ENCODE measurements at regions not wholly inside any gene's neighbourhood (a gene's known extent, or its start where the extent isn't known, plus 50 kb on each side); places are given as distances from the start of the nearest gene placed in this dataset.

- TF ChIP-seq NRF1 (conservative IDR thresholded peaks at IDR 0.05; ENCODE audit: low read depth, low read length) = no peak
- TF ChIP-seq ATF7 (IDR thresholded peaks at IDR 0.05; ENCODE audit: low read depth) = no peak
- TF ChIP-seq REST (IDR thresholded peaks at IDR 0.05; ENCODE audit: low read depth, low read length) = no peak
These were observed 82.2 kb downstream of the ANKRD60 start (continued) for GRCh38 chr20:58146081-58146745.

GRCh38 chr20:58145506-58146080 lies 82.9 kb downstream of the ANKRD60 start:
- Histone ChIP-seq H3K79me2 (ENCODE audit: control insufficient read depth, insufficient read depth, low read length) (no peaks in the 10 kb centered on the region), H3K9ac (ENCODE audit: control insufficient read depth, insufficient read depth, low read length) (no peak overlapping the region), H3K27ac (ENCODE audit: control insufficient read depth, insufficient read depth) (no peak overlapping the region), H3K4me1 (ENCODE audit: control insufficient read depth, insufficient read depth, low read length) (no peaks in the 10 kb centered on the region), H2AFZ (ENCODE audit: control insufficient read depth, low read depth, low read length) (no peak overlapping the region), H3K4me2 (ENCODE audit: control insufficient read depth, insufficient read depth) (no peak overlapping the region), H3K36me3 (ENCODE audit: control insufficient read depth in 2 of 2, insufficient read depth in 2 of 2, low read length in 1 of 2) (no peaks in the 10 kb centered on the region), H3K4me3 (no peak overlapping the region), H3K27me3 (replicated peaks in 1 of 2; ENCODE audit: control insufficient read depth in 2 of 2, insufficient read depth in 2 of 2, low read length in 1 of 2) (peaks cover 0 to 2% of the 10 kb centered on the region in 2 experiments; a peak in 2 of 4 replicates), H3K9me3 (replicated peaks; ENCODE audit: control insufficient read depth, insufficient read depth, low read length) (no peaks in the 10 kb centered on the region), H4K20me1 (ENCODE audit: control insufficient read depth, insufficient read depth) (no peaks in the 10 kb centered on the region)
- whole genome bisulfite sequencing (ENCODE audit: insufficient coverage, insufficient replicate concordance, low lambda C conversion rate, missing lambda C conversion rate) = 37% methylated on average over 6 of the region's 6 CpGs
- POLR2A ChIA-PET = no interaction called here
- no TSS peak for BruUV-seq (replicated peaks)
- SMC1A ChIA-PET (ENCODE audit: uncharacterized antibody, unreplicated experiment) = no interaction called here
- ATAC-seq = no peak
- in situ Hi-C loops (cut with MboI) = no loop called here
- FAIRE-seq = no peak
- CTCF ChIA-PET = interaction anchor here (0.9 kb wide), 1 partner anchor 13 kb away, joined by 3 read pairs; no protein-coding TSS in a partner anchor
- no peak for DNase-seq (ENCODE audit: low read depth, low spot score)
- intact Hi-C loops (cut with micrococcal nuclease; ENCODE audit: unreplicated experiment) = no loop called here
- RAD21 ChIA-PET (ENCODE audit: unreplicated experiment) = no interaction called here
- TF ChIP-seq, protein P1, sequence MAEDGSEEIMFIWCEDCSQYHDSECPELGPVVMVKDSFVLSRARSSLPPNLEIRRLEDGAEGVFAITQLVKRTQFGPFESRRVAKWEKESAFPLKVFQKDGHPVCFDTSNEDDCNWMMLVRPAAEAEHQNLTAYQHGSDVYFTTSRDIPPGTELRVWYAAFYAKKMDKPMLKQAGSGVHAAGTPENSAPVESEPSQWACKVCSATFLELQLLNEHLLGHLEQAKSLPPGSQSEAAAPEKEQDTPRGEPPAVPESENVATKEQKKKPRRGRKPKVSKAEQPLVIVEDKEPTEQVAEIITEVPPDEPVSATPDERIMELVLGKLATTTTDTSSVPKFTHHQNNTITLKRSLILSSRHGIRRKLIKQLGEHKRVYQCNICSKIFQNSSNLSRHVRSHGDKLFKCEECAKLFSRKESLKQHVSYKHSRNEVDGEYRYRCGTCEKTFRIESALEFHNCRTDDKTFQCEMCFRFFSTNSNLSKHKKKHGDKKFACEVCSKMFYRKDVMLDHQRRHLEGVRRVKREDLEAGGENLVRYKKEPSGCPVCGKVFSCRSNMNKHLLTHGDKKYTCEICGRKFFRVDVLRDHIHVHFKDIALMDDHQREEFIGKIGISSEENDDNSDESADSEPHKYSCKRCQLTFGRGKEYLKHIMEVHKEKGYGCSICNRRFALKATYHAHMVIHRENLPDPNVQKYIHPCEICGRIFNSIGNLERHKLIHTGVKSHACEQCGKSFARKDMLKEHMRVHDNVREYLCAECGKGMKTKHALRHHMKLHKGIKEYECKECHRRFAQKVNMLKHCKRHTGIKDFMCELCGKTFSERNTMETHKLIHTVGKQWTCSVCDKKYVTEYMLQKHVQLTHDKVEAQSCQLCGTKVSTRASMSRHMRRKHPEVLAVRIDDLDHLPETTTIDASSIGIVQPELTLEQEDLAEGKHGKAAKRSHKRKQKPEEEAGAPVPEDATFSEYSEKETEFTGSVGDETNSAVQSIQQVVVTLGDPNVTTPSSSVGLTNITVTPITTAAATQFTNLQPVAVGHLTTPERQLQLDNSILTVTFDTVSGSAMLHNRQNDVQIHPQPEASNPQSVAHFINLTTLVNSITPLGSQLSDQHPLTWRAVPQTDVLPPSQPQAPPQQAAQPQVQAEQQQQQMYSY (CRISPR knock-in tag; IDR thresholded peaks at IDR 0.05) = no peak
- TF ChIP-seq PML (IDR thresholded peaks at IDR 0.05; ENCODE audit: low read length) = no peak
- TF ChIP-seq, protein P2, sequence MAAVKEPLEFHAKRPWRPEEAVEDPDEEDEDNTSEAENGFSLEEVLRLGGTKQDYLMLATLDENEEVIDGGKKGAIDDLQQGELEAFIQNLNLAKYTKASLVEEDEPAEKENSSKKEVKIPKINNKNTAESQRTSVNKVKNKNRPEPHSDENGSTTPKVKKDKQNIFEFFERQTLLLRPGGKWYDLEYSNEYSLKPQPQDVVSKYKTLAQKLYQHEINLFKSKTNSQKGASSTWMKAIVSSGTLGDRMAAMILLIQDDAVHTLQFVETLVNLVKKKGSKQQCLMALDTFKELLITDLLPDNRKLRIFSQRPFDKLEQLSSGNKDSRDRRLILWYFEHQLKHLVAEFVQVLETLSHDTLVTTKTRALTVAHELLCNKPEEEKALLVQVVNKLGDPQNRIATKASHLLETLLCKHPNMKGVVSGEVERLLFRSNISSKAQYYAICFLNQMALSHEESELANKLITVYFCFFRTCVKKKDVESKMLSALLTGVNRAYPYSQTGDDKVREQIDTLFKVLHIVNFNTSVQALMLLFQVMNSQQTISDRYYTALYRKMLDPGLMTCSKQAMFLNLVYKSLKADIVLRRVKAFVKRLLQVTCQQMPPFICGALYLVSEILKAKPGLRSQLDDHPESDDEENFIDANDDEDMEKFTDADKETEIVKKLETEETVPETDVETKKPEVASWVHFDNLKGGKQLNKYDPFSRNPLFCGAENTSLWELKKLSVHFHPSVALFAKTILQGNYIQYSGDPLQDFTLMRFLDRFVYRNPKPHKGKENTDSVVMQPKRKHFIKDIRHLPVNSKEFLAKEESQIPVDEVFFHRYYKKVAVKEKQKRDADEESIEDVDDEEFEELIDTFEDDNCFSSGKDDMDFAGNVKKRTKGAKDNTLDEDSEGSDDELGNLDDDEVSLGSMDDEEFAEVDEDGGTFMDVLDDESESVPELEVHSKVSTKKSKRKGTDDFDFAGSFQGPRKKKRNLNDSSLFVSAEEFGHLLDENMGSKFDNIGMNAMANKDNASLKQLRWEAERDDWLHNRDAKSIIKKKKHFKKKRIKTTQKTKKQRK (IDR thresholded peaks at IDR 0.05; ENCODE audit: low read depth, low read length) = no peak
- TF ChIP-seq, protein P3, sequence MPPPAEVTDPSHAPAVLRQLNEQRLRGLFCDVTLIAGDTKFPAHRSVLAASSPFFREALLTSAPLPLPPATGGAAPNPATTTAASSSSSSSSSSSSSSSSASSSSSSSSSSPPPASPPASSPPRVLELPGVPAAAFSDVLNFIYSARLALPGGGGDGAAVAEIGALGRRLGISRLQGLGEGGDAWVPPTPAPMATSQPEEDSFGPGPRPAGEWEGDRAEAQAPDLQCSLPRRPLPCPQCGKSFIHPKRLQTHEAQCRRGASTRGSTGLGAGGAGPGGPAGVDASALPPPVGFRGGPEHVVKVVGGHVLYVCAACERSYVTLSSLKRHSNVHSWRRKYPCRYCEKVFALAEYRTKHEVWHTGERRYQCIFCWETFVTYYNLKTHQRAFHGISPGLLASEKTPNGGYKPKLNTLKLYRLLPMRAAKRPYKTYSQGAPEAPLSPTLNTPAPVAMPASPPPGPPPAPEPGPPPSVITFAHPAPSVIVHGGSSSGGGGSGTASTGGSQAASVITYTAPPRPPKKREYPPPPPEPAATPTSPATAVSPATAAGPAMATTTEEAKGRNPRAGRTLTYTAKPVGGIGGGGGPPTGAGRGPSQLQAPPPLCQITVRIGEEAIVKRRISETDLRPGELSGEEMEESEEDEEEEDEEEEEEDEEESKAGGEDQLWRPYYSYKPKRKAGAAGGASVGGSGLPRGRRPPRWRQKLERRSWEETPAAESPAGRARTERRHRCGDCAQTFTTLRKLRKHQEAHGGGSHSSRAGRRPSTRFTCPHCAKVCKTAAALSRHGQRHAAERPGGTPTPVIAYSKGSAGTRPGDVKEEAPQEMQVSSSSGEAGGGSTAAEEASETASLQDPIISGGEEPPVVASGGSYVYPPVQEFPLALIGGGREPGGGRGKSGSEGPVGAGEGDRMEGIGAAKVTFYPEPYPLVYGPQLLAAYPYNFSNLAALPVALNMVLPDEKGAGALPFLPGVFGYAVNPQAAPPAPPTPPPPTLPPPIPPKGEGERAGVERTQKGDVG (CRISPR knock-in tag; IDR thresholded peaks at IDR 0.05) = no peak

Data from GM12878 (cell line).